ENCODE measurements at regions not wholly inside any gene's neighbourhood (a gene's known extent, or its start where the extent isn't known, plus 50 kb on each side); places are given as distances from the start of the nearest gene placed in this dataset.

- no peak for TF ChIP-seq CTCF (IDR thresholded peaks at IDR 0.05)
- TF ChIP-seq POLR2A (IDR thresholded peaks at IDR 0.05) = no peak
Measured at GRCh38 chr6:99811636-99812035, 182.4 kb downstream of the MCHR2 start.

GRCh38 chr6:99813565-99813964, 180.5 kb downstream of the MCHR2 start:
- DNase-seq = no peak
- TF ChIP-seq CTCF (IDR thresholded peaks at IDR 0.05) (no peak), POLR2A (IDR thresholded peaks at IDR 0.05) (no peak)
- no peaks in the 10 kb centered on the region for H3K27me3 ChIP-seq
- no peaks in the 10 kb centered on the region for H3K36me3 ChIP-seq
- H3K9me3 ChIP-seq = no peaks in the 10 kb centered on the region
- intact Hi-C loops (cut with DNase I) = no loop called here
- no peak overlapping the region for H3K4me3 ChIP-seq
- no peaks in the 10 kb centered on the region for H3K4me1 ChIP-seq
- 0 to 17% methylated on average over 1 of the region's 1 CpG for WGBS, 2 donors
- H3K27ac ChIP-seq = no peak overlapping the region

More at GRCh38 chr6:99811636-99812035, 182.4 kb downstream of the MCHR2 start:
- H3K4me3 ChIP-seq = no peak overlapping the region
- H3K27ac ChIP-seq = no peak overlapping the region
- WGBS, 2 donors = 63 to 83% methylated on average over 1 of the region's 1 CpG
- no peak for DNase-seq
- H3K27me3 ChIP-seq = peaks cover 0 to 4% (median 0%) of the 10 kb centered on the region in 4 donors
- H3K9me3 ChIP-seq = no peaks in the 10 kb centered on the region
- no peaks in the 10 kb centered on the region for H3K36me3 ChIP-seq
- H3K4me1 ChIP-seq = no peaks in the 10 kb centered on the region
- intact Hi-C loops (cut with DNase I) = no loop called here

- H3K4me3 ChIP-seq = no peak overlapping the region
- H3K27ac ChIP-seq = no peak overlapping the region
- no peak for DNase-seq
- 53 to 72% methylated on average over 6 of the region's 6 CpGs for WGBS, 2 donors
- H3K36me3 ChIP-seq = no peaks in the 10 kb centered on the region
- no peaks in the 10 kb centered on the region for H3K9me3 ChIP-seq
- H3K27me3 ChIP-seq = no peaks in the 10 kb centered on the region
- TF ChIP-seq POLR2A (IDR thresholded peaks at IDR 0.05) (no peak), CTCF (IDR thresholded peaks at IDR 0.05) (no peak)
- no peaks in the 10 kb centered on the region for H3K4me1 ChIP-seq
- intact Hi-C loops (cut with DNase I) = no loop called here
Measured at GRCh38 chr6:99814230-99814928, 179.6 kb downstream of the MCHR2 start.

- TF ChIP-seq CTCF (IDR thresholded peaks at IDR 0.05) (no peak), POLR2A (IDR thresholded peaks at IDR 0.05) (no peak)
- Histone ChIP-seq H3K36me3 (no peaks in the 10 kb centered on the region), H3K4me1 (no peaks in the 10 kb centered on the region), H3K4me3 (no peak overlapping the region), H3K27me3 (peaks cover 0 to 6% (median 0%) of the 10 kb centered on the region in 4 donors), H3K9me3 (no peaks in the 10 kb centered on the region), H3K27ac (no peak overlapping the region)
- 83 to 87% methylated on average over 5 of the region's 5 CpGs for WGBS, 2 donors
- intact Hi-C loops (cut with DNase I) = no loop called here
- no peak for DNase-seq
Measured at GRCh38 chr6:99816795-99817194, 177.2 kb downstream of the MCHR2 start.

GRCh38 chr6:99818161-99818560, 175.9 kb downstream of the MCHR2 start:
- Histone ChIP-seq H3K27me3 (peaks cover 0 to 14% (median 1%) of the 10 kb centered on the region in 4 donors), H3K27ac (no peak overlapping the region), H3K4me1 (peaks cover 0 to 4% (median 0%) of the 10 kb centered on the region in 3 donors), H3K4me3 (no peak overlapping the region), H3K9me3 (no peaks in the 10 kb centered on the region), H3K36me3 (no peaks in the 10 kb centered on the region)
- no peak for TF ChIP-seq CTCF (IDR thresholded peaks at IDR 0.05)
- TF ChIP-seq POLR2A (IDR thresholded peaks at IDR 0.05) = no peak
- intact Hi-C loops (cut with DNase I) = no loop called here
- DNase-seq = no peak
- WGBS, 2 donors = 23 to 54% methylated on average over 2 of the region's 2 CpGs

Data from esophagus squamous epithelium (tissue), 5 donors.